ENCODE measurements at regions not wholly inside any gene's neighbourhood (a gene's known extent, or its start where the extent isn't known, plus 50 kb on each side); places are given as distances from the start of the nearest gene placed in this dataset.

DNA sequence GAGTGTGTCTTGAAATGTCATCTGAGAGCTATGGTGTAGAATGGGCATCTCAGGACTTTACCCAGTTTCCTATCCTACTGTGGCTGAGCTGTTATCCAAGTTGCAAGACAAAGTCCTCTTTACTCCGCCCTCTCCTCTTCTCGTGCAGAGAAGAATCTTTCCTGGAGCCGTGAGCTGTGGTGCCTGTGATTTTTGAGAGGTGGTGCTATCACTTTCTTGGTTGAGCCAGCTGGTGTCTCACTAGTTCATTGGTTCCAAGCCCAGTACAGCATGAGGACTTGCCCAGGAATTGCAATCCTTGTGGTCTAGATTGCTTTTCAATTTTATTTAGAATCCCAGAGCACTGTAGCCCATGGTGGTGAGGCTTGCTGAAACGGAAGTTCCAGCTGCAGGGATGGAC, 2300.3 kb downstream of the MAT2B start:
- TF ChIP-seq, protein P1, sequence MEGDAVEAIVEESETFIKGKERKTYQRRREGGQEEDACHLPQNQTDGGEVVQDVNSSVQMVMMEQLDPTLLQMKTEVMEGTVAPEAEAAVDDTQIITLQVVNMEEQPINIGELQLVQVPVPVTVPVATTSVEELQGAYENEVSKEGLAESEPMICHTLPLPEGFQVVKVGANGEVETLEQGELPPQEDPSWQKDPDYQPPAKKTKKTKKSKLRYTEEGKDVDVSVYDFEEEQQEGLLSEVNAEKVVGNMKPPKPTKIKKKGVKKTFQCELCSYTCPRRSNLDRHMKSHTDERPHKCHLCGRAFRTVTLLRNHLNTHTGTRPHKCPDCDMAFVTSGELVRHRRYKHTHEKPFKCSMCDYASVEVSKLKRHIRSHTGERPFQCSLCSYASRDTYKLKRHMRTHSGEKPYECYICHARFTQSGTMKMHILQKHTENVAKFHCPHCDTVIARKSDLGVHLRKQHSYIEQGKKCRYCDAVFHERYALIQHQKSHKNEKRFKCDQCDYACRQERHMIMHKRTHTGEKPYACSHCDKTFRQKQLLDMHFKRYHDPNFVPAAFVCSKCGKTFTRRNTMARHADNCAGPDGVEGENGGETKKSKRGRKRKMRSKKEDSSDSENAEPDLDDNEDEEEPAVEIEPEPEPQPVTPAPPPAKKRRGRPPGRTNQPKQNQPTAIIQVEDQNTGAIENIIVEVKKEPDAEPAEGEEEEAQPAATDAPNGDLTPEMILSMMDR (IDR thresholded peaks at IDR 0.05) = no peak
- TF ChIP-seq POLR2A (IDR thresholded peaks at IDR 0.05) = no peak
- 32 to 40% (median 38%) methylated on average over 4 of the region's 4 CpGs for WGBS, 4 donors
- intact Hi-C loops (cut with DNase I) = no loop called here

DNA sequence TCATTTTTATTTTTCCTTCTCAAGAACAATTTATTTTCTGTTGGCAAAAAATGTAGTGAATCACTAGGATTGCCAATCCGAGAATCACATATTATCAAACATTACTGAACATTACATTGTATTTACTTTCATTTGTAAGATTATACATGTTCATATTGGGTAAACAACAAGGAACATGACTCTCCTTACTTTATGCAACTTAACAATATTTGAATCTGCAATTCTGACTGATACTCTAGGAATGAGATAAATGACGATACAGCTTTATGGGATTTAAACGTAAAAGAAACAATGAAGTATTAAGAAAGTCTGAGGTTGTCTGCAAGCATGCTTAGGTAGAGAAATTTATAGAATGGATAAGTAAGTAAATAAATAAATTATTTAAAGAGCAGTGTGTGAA, 2302.9 kb downstream of the MAT2B start:
- Histone ChIP-seq H3K27me3 (no peaks in the 10 kb centered on the region), H3K36me3 (replicated peaks in 1 of 2) (no peaks in the 10 kb centered on the region), H3K27ac (no peak overlapping the region), H3K4me1 (replicated peaks in 1 of 2) (no peaks in the 10 kb centered on the region), H3K9me3 (replicated peaks in 1 of 3) (no peaks in the 10 kb centered on the region), H3K4me3 (no peak overlapping the region)
- TF ChIP-seq, protein P1 (IDR thresholded peaks at IDR 0.05) = no peak
- TF ChIP-seq POLR2A (IDR thresholded peaks at IDR 0.05) = no peak
- no peak for DNase-seq
- intact Hi-C loops (cut with DNase I) = no loop called here
- 70 to 83% (median 74%) methylated on average over 3 of the region's 3 CpGs for WGBS, 4 donors

More for the DNA sequence above, 2300.3 kb downstream of the MAT2B start:
- H3K36me3 ChIP-seq (replicated peaks in 1 of 2) = no peaks in the 10 kb centered on the region
- no peak for DNase-seq
- H3K9me3 ChIP-seq (replicated peaks in 1 of 3) = no peaks in the 10 kb centered on the region
- H3K4me3 ChIP-seq = no peak overlapping the region
- no peak overlapping the region for H3K27ac ChIP-seq
- H3K27me3 ChIP-seq = no peaks in the 10 kb centered on the region
- no peaks in the 10 kb centered on the region for H3K4me1 ChIP-seq (replicated peaks in 1 of 2)

- Histone ChIP-seq H3K4me3 (no peak overlapping the region), H3K27ac (no peak overlapping the region), H3K36me3 (replicated peaks in 1 of 2) (no peaks in the 10 kb centered on the region), H3K4me1 (replicated peaks in 1 of 2) (no peaks in the 10 kb centered on the region), H3K27me3 (no peaks in the 10 kb centered on the region), H3K9me3 (replicated peaks in 1 of 3) (no peaks in the 10 kb centered on the region)
- WGBS, 4 donors = 64 to 73% (median 66%) methylated on average over 3 of the region's 3 CpGs
- no peak for DNase-seq
- TF ChIP-seq POLR2A (IDR thresholded peaks at IDR 0.05) = no peak
- TF ChIP-seq, protein P1 (IDR thresholded peaks at IDR 0.05) = no peak
- intact Hi-C loops (cut with DNase I) = no loop called here
Observed at GRCh38 chr5:165809914-165810313, 2304.5 kb downstream of the MAT2B start.

DNA sequence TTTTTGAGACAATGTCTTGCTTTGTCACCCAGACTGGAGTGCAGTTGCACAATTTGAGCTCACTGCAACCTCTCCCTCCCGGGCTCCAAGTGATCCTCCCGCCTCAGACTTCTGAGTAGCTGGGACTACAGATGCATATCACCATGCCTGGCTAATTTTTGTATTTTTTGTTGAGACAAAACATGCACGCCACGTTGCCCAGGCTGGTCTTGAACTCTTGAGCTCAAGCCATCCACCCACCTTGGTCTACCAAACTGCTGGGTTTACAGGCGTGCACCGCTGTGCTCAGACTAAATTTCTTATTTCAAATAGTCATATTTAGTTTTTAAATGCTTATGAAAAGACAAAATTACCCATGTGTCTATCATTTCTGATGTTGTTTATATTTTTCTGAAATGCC, 2324.1 kb downstream of the MAT2B start:
- intact Hi-C loops (cut with DNase I) = no loop called here
- Histone ChIP-seq H3K27ac (no peak overlapping the region), H3K27me3 (no peaks in the 10 kb centered on the region), H3K4me1 (replicated peaks in 1 of 2) (no peaks in the 10 kb centered on the region), H3K4me3 (no peak overlapping the region), H3K9me3 (replicated peaks in 1 of 3) (no peaks in the 10 kb centered on the region), H3K36me3 (replicated peaks in 1 of 2) (no peaks in the 10 kb centered on the region)
- 71 to 86% (median 76%) methylated on average over 6 of the region's 6 CpGs for WGBS, 4 donors
- no peak for DNase-seq
- TF ChIP-seq, protein P1 (IDR thresholded peaks at IDR 0.05) = no peak
- TF ChIP-seq POLR2A (IDR thresholded peaks at IDR 0.05) = no peak
